ENCODE measurements at regions not wholly inside any gene's neighbourhood (a gene's known extent, or its start where the extent isn't known, plus 50 kb on each side); places are given as distances from the start of the nearest gene placed in this dataset.
"Not testable (repeated sequence)": the region's sequence is repeated elsewhere in the genome, so short reads cannot be mapped to it uniquely, and the experiment has no call there.

GRCh38 chr13:65787082-65787481 is 1443.1 kb downstream of the PCDH9 start:
- DNase-seq = no peak
- intact Hi-C loops (cut with DNase I) = no loop called here
- ATAC-seq (ENCODE audit: poor library complexity) = no peak

GRCh38 chr13:65784088-65784816 is 1445.9 kb downstream of the PCDH9 start:
- no peak for DNase-seq
- ATAC-seq (ENCODE audit: poor library complexity) = no peak
- intact Hi-C loops (cut with DNase I) = no loop called here

GRCh38 chr13:65783383-65783782 is 1446.8 kb downstream of the PCDH9 start:
- ATAC-seq (ENCODE audit: poor library complexity) (no peak), DNase-seq (no peak)
- intact Hi-C loops (cut with DNase I) = no loop called here

GRCh38 chr13:65771704-65772313 is 1458.3 kb downstream of the PCDH9 start:
- ATAC-seq (ENCODE audit: poor library complexity); intact Hi-C loops (cut with DNase I); DNase-seq: not testable (repeated sequence)

GRCh38 chr13:65768545-65768944 is 1461.6 kb downstream of the PCDH9 start:
- no peak for DNase-seq
- no peak for ATAC-seq (ENCODE audit: poor library complexity)
- intact Hi-C loops (cut with DNase I) = no loop called here

- ATAC-seq (ENCODE audit: poor library complexity) (no peak), DNase-seq (no peak)
- intact Hi-C loops (cut with DNase I) = no loop called here
These were observed 1466.3 kb downstream of the PCDH9 start for GRCh38 chr13:65763811-65764210.

- ATAC-seq (ENCODE audit: poor library complexity) = no peak
- no peak for DNase-seq
- intact Hi-C loops (cut with DNase I) = no loop called here
These were observed 1468.1 kb downstream of the PCDH9 start for GRCh38 chr13:65762012-65762411.

GRCh38 chr13:65756071-65756671 is 1474.0 kb downstream of the PCDH9 start:
- ATAC-seq (ENCODE audit: poor library complexity) (no peak), DNase-seq (no peak)
- intact Hi-C loops (cut with DNase I) = no loop called here

- ATAC-seq (ENCODE audit: poor library complexity) (no peak), DNase-seq (no peak)
- intact Hi-C loops (cut with DNase I) = no loop called here
These were observed 1481.9 kb downstream of the PCDH9 start for GRCh38 chr13:65748227-65748626.

- no peak for DNase-seq
- intact Hi-C loops (cut with DNase I) = no loop called here
- ATAC-seq (ENCODE audit: poor library complexity) = no peak
These were observed 1483.7 kb downstream of the PCDH9 start for GRCh38 chr13:65746406-65746921.

- intact Hi-C loops (cut with DNase I) = no loop called here
- DNase-seq (no peak), ATAC-seq (ENCODE audit: poor library complexity) (no peak)
These were observed 1485.3 kb downstream of the PCDH9 start for GRCh38 chr13:65744836-65745235.

- DNase-seq (no peak), ATAC-seq (ENCODE audit: poor library complexity) (no peak)
- intact Hi-C loops (cut with DNase I) = no loop called here
These were observed 1497.0 kb downstream of the PCDH9 start for GRCh38 chr13:65733110-65733509.

GRCh38 chr13:65727070-65727469 is 1503.1 kb downstream of the PCDH9 start:
- ATAC-seq (ENCODE audit: poor library complexity) (no peak), DNase-seq (no peak)
- intact Hi-C loops (cut with DNase I) = no loop called here

- intact Hi-C loops (cut with DNase I) = no loop called here
- no peak for DNase-seq
- ATAC-seq (ENCODE audit: poor library complexity) = no peak
These were observed 1505.1 kb downstream of the PCDH9 start for GRCh38 chr13:65725006-65725405.

GRCh38 chr13:65724226-65724625 is 1505.9 kb downstream of the PCDH9 start:
- intact Hi-C loops (cut with DNase I) = no loop called here
- DNase-seq (no peak), ATAC-seq (ENCODE audit: poor library complexity) (no peak)

- ATAC-seq (ENCODE audit: poor library complexity) (no peak), DNase-seq (no peak)
- intact Hi-C loops (cut with DNase I) = no loop called here
These were observed 1507.6 kb downstream of the PCDH9 start for GRCh38 chr13:65722506-65722905.

- intact Hi-C loops (cut with DNase I) = no loop called here
- no peak for ATAC-seq (ENCODE audit: poor library complexity)
- no peak for DNase-seq
These were observed 1510.3 kb downstream of the PCDH9 start for GRCh38 chr13:65719831-65720230.

GRCh38 chr13:65710514-65710913 is 1519.6 kb downstream of the PCDH9 start:
- DNase-seq = no peak
- intact Hi-C loops (cut with DNase I) = no loop called here
- ATAC-seq (ENCODE audit: poor library complexity) = no peak

GRCh38 chr13:65697843-65698242 is 1532.3 kb downstream of the PCDH9 start:
- intact Hi-C loops (cut with DNase I) = no loop called here
- ATAC-seq (ENCODE audit: poor library complexity) = no peak
- DNase-seq = no peak

GRCh38 chr13:65679240-65679639 is 1550.9 kb downstream of the PCDH9 start:
- DNase-seq = no peak
- intact Hi-C loops (cut with DNase I) = no loop called here
- ATAC-seq (ENCODE audit: poor library complexity) = no peak
